RWPE1 (cell line): ENCODE measurements at regions not wholly inside any gene's neighbourhood (a gene's known extent, or its start where the extent isn't known, plus 50 kb on each side); places are given as distances from the start of the nearest gene placed in this dataset.

Source experiments
- CTCF ChIA-PET: fragments of 350-600 bp; sonication (Branson Sonifier 250); formaldehyde crosslinking; extraction: SDS; loops from one replicate; lab custom pipeline; 2021; lab: Yijun Ruan, JAX
- POLR2A ChIA-PET: fragments of 400-600 bp; formaldehyde crosslinking; extraction: SDS; loops from one replicate; lab custom pipeline; 2020; ENCODE audit warnings: antibody characterized with exemption; ENCODE audit not compliant: low non-redundant PET; lab: Yijun Ruan, JAX
- DNase-seq: peaks from one replicate; pipeline ENCODE4 v3.0.0; 2012; ENCODE audit warnings: low spot score
- H3K27ac ChIP-seq: fragments of 450-650 bp; 2 replicates; pipeline ENCODE4 v1.5.1; 2017
- TF ChIP-seq, protein P1 (sequence below): fragments of 450-650 bp; conservative IDR thresholded peaks from 2 replicates; pipeline ENCODE4 v1.5.1; 2017; ENCODE audit warnings: low read depth, mild to moderate bottlenecking

DNA sequence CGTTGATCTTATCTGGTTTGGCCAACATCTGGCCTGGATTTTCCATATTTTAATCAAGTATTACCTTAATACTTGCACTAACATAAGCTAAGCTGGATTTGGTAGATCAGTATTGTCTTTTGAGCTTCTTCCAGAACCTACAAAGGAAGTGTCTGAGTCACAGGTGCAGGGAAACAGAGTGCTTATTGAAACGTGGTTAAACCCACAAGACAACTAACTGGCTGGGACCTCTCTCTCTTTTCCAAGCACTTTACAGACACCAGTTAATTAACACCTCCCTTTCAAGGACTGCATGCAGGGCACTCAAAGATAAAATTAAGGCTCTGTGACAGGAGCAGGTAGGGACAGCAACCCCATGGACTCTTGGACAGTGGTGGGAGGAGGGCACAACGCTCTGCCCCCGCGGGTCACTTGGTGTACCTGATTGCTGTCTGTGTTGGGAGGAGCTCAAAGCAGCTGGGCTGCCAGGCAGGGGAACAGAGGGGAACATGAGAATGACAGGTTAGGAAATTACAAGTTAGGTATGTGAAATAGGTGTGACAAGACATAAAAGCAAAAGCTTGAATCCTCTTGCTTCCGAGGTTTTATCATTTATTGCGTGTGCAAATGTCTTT, 133.7 kb upstream of the MON1B start:
- POLR2A ChIA-PET = no interaction called here

DNA sequence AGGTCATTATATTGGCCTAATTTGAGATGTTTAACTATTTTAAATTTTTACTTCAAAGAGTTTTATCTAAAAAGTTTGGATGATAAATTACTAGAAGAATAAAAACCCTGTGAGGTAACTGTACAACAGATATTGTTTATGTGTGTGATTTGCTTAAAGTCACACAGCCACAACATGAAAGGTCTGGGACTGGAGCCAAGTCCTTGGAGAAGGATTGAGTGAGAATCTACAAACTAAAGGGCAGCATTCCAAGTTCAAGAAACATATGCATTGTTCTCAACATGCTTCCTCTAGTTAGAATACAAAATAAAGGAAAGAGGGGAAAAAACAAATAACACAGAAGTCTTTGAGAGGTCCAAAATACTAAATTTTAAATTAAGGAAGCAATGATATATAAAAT, 131.5 kb upstream of the MON1B start:
- ChIA-PET POLR2A (no interaction called here), CTCF (no interaction called here)
- H3K27ac ChIP-seq = no peak overlapping the region
- TF ChIP-seq, protein P1, sequence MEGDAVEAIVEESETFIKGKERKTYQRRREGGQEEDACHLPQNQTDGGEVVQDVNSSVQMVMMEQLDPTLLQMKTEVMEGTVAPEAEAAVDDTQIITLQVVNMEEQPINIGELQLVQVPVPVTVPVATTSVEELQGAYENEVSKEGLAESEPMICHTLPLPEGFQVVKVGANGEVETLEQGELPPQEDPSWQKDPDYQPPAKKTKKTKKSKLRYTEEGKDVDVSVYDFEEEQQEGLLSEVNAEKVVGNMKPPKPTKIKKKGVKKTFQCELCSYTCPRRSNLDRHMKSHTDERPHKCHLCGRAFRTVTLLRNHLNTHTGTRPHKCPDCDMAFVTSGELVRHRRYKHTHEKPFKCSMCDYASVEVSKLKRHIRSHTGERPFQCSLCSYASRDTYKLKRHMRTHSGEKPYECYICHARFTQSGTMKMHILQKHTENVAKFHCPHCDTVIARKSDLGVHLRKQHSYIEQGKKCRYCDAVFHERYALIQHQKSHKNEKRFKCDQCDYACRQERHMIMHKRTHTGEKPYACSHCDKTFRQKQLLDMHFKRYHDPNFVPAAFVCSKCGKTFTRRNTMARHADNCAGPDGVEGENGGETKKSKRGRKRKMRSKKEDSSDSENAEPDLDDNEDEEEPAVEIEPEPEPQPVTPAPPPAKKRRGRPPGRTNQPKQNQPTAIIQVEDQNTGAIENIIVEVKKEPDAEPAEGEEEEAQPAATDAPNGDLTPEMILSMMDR = no peak
- DNase-seq = no peak

More for the DNA sequence above, 133.7 kb upstream of the MON1B start:
- H3K27ac ChIP-seq = no peak overlapping the region
- CTCF ChIA-PET = no interaction called here
- TF ChIP-seq, protein P1 = no peak
- no peak for DNase-seq

DNA sequence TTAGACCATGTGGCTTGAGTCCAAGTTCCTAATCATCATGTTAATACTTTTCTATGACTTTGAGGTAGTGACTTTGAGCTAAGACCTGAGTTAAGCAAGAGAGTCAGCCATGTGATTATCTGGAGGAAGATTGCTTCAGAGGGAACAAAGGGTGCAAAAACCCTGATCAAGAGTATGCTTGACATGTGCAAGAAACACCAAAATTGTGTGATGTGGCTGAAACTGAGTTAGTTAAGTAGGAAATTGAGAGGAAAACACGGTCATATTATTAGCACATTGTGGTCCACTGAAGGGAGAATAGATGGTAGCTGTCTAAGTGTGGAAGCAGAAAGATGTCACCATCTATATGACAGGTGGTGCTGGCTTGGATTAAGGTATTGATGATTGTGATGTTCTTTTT, 130.4 kb upstream of the MON1B start:
- H3K27ac ChIP-seq = no peak overlapping the region
- CTCF ChIA-PET = no interaction called here
- TF ChIP-seq, protein P1 = no peak
- POLR2A ChIA-PET = no interaction called here
- DNase-seq = no peak

DNA sequence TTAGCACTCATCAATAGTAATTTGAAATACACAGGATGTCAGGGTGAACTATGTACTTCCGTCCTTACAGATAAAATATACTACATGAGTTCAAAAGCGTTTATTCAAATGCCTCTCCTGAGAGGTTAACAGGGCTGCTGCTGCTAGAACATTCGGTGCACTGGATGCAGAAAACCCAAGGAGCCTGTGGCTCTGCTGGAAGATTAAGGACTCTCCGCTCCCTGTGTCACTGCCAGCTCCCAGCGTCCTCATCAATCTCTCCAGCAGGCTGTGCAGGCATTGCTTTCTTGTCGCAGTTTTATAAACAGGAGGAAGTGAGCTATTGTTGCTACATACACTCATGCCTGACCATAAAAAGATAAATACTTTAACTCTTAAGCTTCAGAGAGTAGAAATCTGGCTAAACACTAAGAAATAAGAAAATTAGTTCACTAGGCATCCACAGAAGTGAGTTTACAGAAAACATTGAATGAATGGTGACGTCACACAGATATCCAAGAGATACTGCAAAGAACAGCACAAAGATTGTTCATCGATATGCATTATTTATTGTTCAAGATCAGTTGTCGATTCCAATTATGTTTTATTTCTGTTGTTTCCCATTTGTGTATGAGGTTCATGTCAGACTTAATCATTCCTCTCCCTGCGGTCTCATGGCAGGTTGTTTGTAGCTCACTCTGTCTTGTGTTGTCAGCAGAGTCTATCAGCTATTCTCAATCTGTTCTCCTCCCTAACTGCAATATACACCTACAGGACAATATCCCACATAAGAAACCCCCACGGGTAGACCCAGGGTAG, 127.9 kb upstream of the MON1B start:
- DNase-seq = no peak
- POLR2A ChIA-PET = no interaction called here
- no peak overlapping the region for H3K27ac ChIP-seq
- TF ChIP-seq, protein P1 = no peak
- CTCF ChIA-PET = no interaction called here

DNA sequence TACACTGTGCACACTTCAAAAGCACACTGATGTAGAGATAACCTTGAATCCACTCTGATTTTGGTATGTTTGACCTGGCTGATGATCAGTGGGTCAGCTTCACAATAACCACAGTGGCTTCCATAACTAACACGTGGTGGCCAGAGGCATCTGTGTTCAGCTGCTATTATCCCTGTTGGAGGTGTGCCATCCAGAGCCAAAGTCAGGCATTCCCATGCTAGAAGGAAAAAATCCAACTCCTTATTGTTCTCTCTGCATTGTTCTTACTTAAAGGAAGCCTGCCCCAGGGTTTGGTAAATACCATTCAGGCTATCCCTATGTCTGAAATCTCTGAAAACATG, 127.3 kb upstream of the MON1B start:
- ChIA-PET POLR2A (no interaction called here), CTCF (no interaction called here)
- TF ChIP-seq, protein P1 = no peak
- no peak for DNase-seq
- no peak overlapping the region for H3K27ac ChIP-seq

DNA sequence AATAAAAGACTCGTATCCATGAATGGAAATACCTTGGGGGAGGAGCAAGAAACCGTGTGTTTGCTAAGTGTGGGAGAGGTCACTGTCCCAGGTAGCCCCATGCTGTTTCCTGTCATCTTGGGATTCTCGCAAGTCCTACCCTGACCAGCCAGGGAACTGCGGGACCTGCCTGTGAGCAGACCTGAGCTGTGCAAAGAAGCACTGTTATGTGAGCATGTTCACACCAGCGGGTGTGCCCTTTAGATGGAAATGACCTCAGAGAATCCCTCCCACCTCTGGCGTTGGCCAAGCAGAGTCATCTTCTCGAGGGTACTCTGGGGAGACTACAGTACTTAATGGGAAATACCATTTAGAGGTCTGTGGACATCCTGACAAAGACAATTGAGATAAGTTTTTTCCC, 127.0 kb upstream of the MON1B start:
- no peak overlapping the region for H3K27ac ChIP-seq
- TF ChIP-seq, protein P1 = no peak
- POLR2A ChIA-PET = no interaction called here
- CTCF ChIA-PET = no interaction called here
- DNase-seq = no peak
